HEK293T (cell line): ENCODE measurements at regions not wholly inside any gene's neighbourhood (a gene's known extent, or its start where the extent isn't known, plus 50 kb on each side); places are given as distances from the start of the nearest gene placed in this dataset.

Experiments used
- BHLHE40 ChIP-seq: fragments of 450-650 bp; IDR thresholded peaks from 2 replicates; pipeline ENCODE4 v1.6.1; 2016; ENCODE audit warnings: mild to moderate bottlenecking, moderate library complexity, borderline replicate concordance
- ELF4 ChIP-seq: fragments of 450-650 bp; IDR thresholded peaks from 2 replicates; pipeline ENCODE4 v1.6.1; 2017; ENCODE audit warnings: antibody characterized with exemption
- FOXA1 ChIP-seq: fragments of 450-650 bp; IDR thresholded peaks from 2 replicates; pipeline ENCODE4 v1.6.1; 2016; ENCODE audit warnings: mild to moderate bottlenecking
- FOXM1 ChIP-seq: fragments of 450-650 bp; IDR thresholded peaks from 2 replicates; pipeline ENCODE4 v1.6.1; 2017; ENCODE audit warnings: mild to moderate bottlenecking, borderline replicate concordance
- HDGF ChIP-seq: fragments of 450-650 bp; IDR thresholded peaks from 2 replicates; pipeline ENCODE4 v1.6.1; 2017; ENCODE audit warnings: antibody characterized with exemption, borderline replicate concordance
- LEF1 ChIP-seq: fragments of 450-650 bp; IDR thresholded peaks from 2 replicates; pipeline ENCODE4 v1.6.1; 2017; ENCODE audit warnings: mild to moderate bottlenecking, borderline replicate concordance
- NFRKB ChIP-seq: fragments of 450-650 bp; IDR thresholded peaks from 2 replicates; pipeline ENCODE4 v1.6.1; 2016; ENCODE audit warnings: mild to moderate bottlenecking, moderate library complexity
- PKNOX1 ChIP-seq: fragments of 450-650 bp; IDR thresholded peaks from 2 replicates; pipeline ENCODE4 v1.6.1; 2016
- SP1 ChIP-seq: fragments of 450-650 bp; IDR thresholded peaks from 2 replicates; pipeline ENCODE4 v1.6.1; 2017
- SUZ12 ChIP-seq: fragments of 450-650 bp; IDR thresholded peaks from 2 replicates; pipeline ENCODE4 v1.6.1; 2016; ENCODE audit warnings: mild to moderate bottlenecking

DNA sequence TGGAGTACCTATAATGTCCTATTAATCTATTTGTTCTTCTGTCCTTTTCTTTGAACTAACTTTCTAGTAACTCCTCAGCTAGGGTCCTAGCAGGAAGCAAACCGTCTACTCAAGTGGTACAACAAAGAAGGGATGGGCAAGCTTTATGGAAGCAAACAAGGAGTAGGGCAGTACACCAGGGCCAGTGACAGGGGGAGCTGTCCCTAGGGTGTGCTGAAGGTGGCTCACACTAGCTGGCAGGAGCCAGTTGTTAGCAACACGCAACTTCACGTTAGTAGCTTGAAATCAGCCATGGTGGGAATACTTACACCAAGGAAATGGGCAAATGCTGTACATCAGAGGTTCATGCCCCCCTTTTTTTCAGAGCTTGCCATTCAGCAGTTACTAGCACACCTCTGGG is 74.0 kb upstream of the EYA2 start:
- TF ChIP-seq BHLHE40 (no peak), HDGF (no peak), FOXA1 (no peak), SUZ12 (no peak), LEF1 (no peak), FOXM1 (no peak), ELF4 (no peak), NFRKB (no peak), PKNOX1 (no peak), SP1 (no peak)
